H9 (cell line): ENCODE measurements at regions not wholly inside any gene's neighbourhood (a gene's known extent, or its start where the extent isn't known, plus 50 kb on each side); places are given as distances from the start of the nearest gene placed in this dataset.

Experiments used
- DNase-seq: peaks from one replicate; pipeline ENCODE4 v3.0.0-alpha.2; 2017
- H2AFZ ChIP-seq: one replicate; pipeline ENCODE4 v1.6.1; 2013; ENCODE audit warnings: mild to moderate bottlenecking, low read length, control low read depth, moderate library complexity
- H2AK5ac ChIP-seq: 2 replicates; pipeline ENCODE4 v1.6.1; 2013; ENCODE audit warnings: low read length, control low read depth, mixed read lengths; ENCODE audit not compliant: insufficient read length
- H2BK120ac ChIP-seq: one replicate; pipeline ENCODE4 v1.6.1; 2013; ENCODE audit warnings: low read depth, mild to moderate bottlenecking, low read length, control low read depth, inconsistent platforms; ENCODE audit not compliant: poor library complexity, severe bottlenecking
- H2BK12ac ChIP-seq: 2 replicates; pipeline ENCODE4 v1.6.1; 2013; ENCODE audit warnings: low read length, control low read depth, mixed read lengths, low read depth; ENCODE audit not compliant: insufficient read length
- H2BK15ac ChIP-seq: 2 replicates; pipeline ENCODE4 v1.6.1; 2013; ENCODE audit warnings: low read depth, low read length, control low read depth
- H2BK20ac ChIP-seq: one replicate; pipeline ENCODE4 v1.6.1; 2013; ENCODE audit warnings: low read depth, mild to moderate bottlenecking, low read length, control low read depth, inconsistent platforms; ENCODE audit not compliant: poor library complexity, severe bottlenecking
- H2BK5ac ChIP-seq: 2 replicates; pipeline ENCODE4 v1.6.1; 2013; ENCODE audit warnings: low read length, control low read depth, mixed read lengths; ENCODE audit not compliant: insufficient read length
- H3K14ac ChIP-seq: 2 replicates; pipeline ENCODE4 v1.6.1; 2013; ENCODE audit warnings: low read length, control low read depth; ENCODE audit not compliant: insufficient read depth
- H3K18ac ChIP-seq: 2 replicates; pipeline ENCODE4 v1.6.1; 2013; ENCODE audit warnings: low read depth, mild to moderate bottlenecking, mixed read lengths, low read length, control low read depth; ENCODE audit not compliant: insufficient read length
- H3K23ac ChIP-seq: 2 replicates; pipeline ENCODE4 v1.6.1; 2013; ENCODE audit warnings: low read length, control low read depth, mixed read lengths, low read depth; ENCODE audit not compliant: insufficient read length
- H3K23me2 ChIP-seq: 2 replicates; pipeline ENCODE4 v1.6.1; 2013; ENCODE audit warnings: low read depth, mild to moderate bottlenecking, mixed read lengths, low read length, control low read depth; ENCODE audit not compliant: insufficient read length, poor library complexity, severe bottlenecking
- H3K27ac ChIP-seq: 2 replicates; pipeline ENCODE4 v1.5.1; 2013; ENCODE audit warnings: low read length, control low read depth, mixed read lengths, low read depth; ENCODE audit not compliant: insufficient read length
- H3K27me3 ChIP-seq: 2 replicates; pipeline ENCODE4 v1.6.1; 2013; ENCODE audit warnings: low read length, control low read depth, inconsistent platforms; ENCODE audit not compliant: insufficient read depth
- H3K4ac ChIP-seq: 2 replicates; pipeline ENCODE4 v1.6.1; 2013; ENCODE audit warnings: low read depth, mild to moderate bottlenecking, control low read depth, inconsistent platforms, low read length, moderate library complexity
- H3K4me1 ChIP-seq: 2 replicates; pipeline ENCODE4 v1.6.1; 2013; ENCODE audit warnings: low read length, control low read depth, inconsistent platforms; ENCODE audit not compliant: insufficient read depth
- H3K4me2 ChIP-seq: 2 replicates; pipeline ENCODE4 v1.6.1; 2013; ENCODE audit warnings: low read length, control low read depth, mixed read lengths; ENCODE audit not compliant: insufficient read length, insufficient read depth
- H3K56ac ChIP-seq: 2 replicates; pipeline ENCODE4 v1.6.1; 2013; ENCODE audit warnings: low read depth, mild to moderate bottlenecking, mixed read lengths, low read length, control low read depth; ENCODE audit not compliant: insufficient read length
- H3K79me1 ChIP-seq: 2 replicates; pipeline ENCODE4 v1.6.1; 2013; ENCODE audit warnings: low read depth, mild to moderate bottlenecking, moderate library complexity, low read length, control low read depth, inconsistent platforms; ENCODE audit not compliant: insufficient read depth, poor library complexity, severe bottlenecking
- H3K79me2 ChIP-seq: 2 replicates; pipeline ENCODE4 v1.6.1; 2013; ENCODE audit warnings: low read length, control low read depth, inconsistent platforms; ENCODE audit not compliant: insufficient read depth
- H3K9ac ChIP-seq: 2 replicates; pipeline ENCODE4 v1.6.1; 2013; ENCODE audit warnings: low read length, control low read depth, mixed read lengths; ENCODE audit not compliant: insufficient read length; ENCODE audit errors: extremely low read depth
- H3K9me3 ChIP-seq: one replicate; pipeline ENCODE4 v1.6.1; 2013; ENCODE audit warnings: low read depth, low read length, inconsistent platforms; ENCODE audit not compliant: control insufficient read depth
- H3T11ph ChIP-seq: one replicate; pipeline ENCODE4 v1.6.1; 2013; ENCODE audit warnings: mild to moderate bottlenecking, low read length, control low read depth, inconsistent platforms
- H4K20me1 ChIP-seq: one replicate; pipeline ENCODE4 v1.6.1; 2013; ENCODE audit not compliant: control insufficient read depth, insufficient read length, insufficient read depth
- H4K5ac ChIP-seq: 2 replicates; pipeline ENCODE4 v1.6.1; 2013; ENCODE audit warnings: low read depth, mild to moderate bottlenecking, mixed read lengths, low read length, control low read depth; ENCODE audit not compliant: insufficient read length
- H4K8ac ChIP-seq: replicated peaks from 2 replicates; pipeline ENCODE4 v1.6.1; 2013; ENCODE audit warnings: low read length, control low read depth, mixed read lengths, low read depth; ENCODE audit not compliant: insufficient read length
- H4K91ac ChIP-seq: 2 replicates; pipeline ENCODE4 v1.6.1; 2013; ENCODE audit warnings: low read depth, mild to moderate bottlenecking, moderate library complexity, mixed read lengths, low read length, control low read depth; ENCODE audit not compliant: insufficient read length
- H3K27ac Mint-ChIP-seq, 3 experiments: 2 replicates in 2 of 3; 3 replicates in 1 of 3; pipeline ENCODE4 v1.8.0; 2020 to 2021; ENCODE audit warnings: mixed read lengths in 3 of 3, mild to moderate bottlenecking in 1 of 3, moderate library complexity in 1 of 3
- H3K27me3 Mint-ChIP-seq: 2 replicates; pipeline ENCODE4 v1.8.0; 2021; ENCODE audit warnings: low read depth, mild to moderate bottlenecking, moderate library complexity, mixed read lengths
- H3K36me3 Mint-ChIP-seq, 3 experiments: 2 replicates in 2 of 3; 3 replicates in 1 of 3; pipeline ENCODE4 v1.8.0; 2020 to 2021; ENCODE audit warnings: low read depth in 3 of 3, mixed read lengths in 3 of 3; ENCODE audit not compliant: insufficient read depth in 1 of 3
- H3K4me1 Mint-ChIP-seq, 2 experiments: 2 replicates each; pipeline ENCODE4 v1.8.0; 2020; ENCODE audit warnings: mixed read lengths in 2 of 2
- H3K4me3 Mint-ChIP-seq, 2 experiments: 2 replicates in 1 of 2; 3 replicates in 1 of 2; pipeline ENCODE4 v1.8.0; 2020 to 2021; ENCODE audit warnings: mild to moderate bottlenecking in 2 of 2, mixed read lengths in 2 of 2, moderate library complexity in 1 of 2
- H3K9me3 Mint-ChIP-seq, 2 experiments: 2 replicates in 1 of 2; 3 replicates in 1 of 2; pipeline ENCODE4 v1.8.0; 2020; ENCODE audit warnings: mild to moderate bottlenecking in 2 of 2, mixed read lengths in 2 of 2, moderate library complexity in 1 of 2
- WGBS: extraction: QIAGEN DNeasy Blood & Tissue Kit; methylation state at CpG from one replicate; pipeline ENCODE4 v1.1.7; 2013; ENCODE audit warnings: missing lambda C conversion rate, low lambda C conversion rate, mixed read lengths; ENCODE audit not compliant: insufficient read length; ENCODE audit errors: extremely low coverage; 5-methylcytosine and 5-hydroxymethylcytosine counted together
- TF ChIP-seq, protein P1 (sequence below): fragments of 200-600 bp; sonication (generic); conservative IDR thresholded peaks from 3 replicates; pipeline ENCODE4 v1.8.0; 2021; ENCODE audit warnings: antibody characterized with exemption, mild to moderate bottlenecking

DNA sequence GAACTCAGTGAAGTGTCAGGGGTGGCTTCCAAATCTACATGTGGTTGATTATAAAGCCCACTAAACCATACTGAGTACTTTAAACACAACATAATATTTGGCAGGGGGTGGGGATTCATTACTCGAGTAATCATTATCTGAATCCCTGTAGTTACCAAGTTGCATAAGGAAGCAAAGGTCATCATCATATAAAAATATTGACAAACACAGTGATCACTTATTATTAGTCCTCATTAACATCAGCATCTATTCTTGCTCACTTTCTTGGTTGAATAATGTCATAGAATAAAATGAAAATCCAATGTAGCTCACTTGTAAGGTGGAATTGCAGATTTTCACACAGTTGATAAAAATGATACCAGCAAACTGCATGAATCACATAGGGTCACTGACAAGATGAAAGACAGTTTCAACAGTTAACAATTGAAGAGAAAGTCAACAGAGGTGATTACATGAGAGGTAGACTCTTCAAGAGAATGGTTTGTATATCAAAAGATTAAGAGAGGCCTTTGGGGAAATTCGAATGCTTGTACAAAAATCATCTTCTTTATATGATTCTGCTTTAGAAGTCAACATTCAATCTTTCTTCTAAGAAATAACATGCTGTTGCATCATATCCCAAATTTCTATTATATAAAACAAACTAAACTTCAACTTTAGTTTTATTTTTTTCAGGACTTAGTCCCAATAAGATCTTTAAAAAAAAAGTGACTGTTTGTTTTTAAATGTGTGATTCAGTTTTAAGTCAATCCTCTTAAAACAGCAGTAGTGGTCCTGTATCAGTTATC, 185.5 kb upstream of the KLF14 start:
- Histone ChIP-seq H4K5ac (no peak overlapping the region), H3K9me3 (no peaks in the 10 kb centered on the region), H2AK5ac (no peak overlapping the region), H2BK12ac (no peak overlapping the region), H4K20me1 (no peaks in the 10 kb centered on the region), H2BK5ac (no peak overlapping the region), H2AFZ (no peak overlapping the region), H2BK20ac (no peak overlapping the region), H3K4me2 (no peak overlapping the region), H3K18ac (no peak overlapping the region), H4K91ac (no peak overlapping the region), H3K23ac (no peak overlapping the region), H4K8ac (no peak overlapping the region), H2BK15ac (no peak overlapping the region), H3K4me1 (peaks cover 4% of the 10 kb centered on the region; the same call in 1 of the 2 replicates), H3K79me1 (no peaks in the 10 kb centered on the region), H3K23me2 (no peaks in the 10 kb centered on the region), H3K79me2 (no peaks in the 10 kb centered on the region), H3K27me3 (no peaks in the 10 kb centered on the region), H2BK120ac (no peak overlapping the region), H3K9ac (no peak overlapping the region), H3K4ac (no peak overlapping the region), H3K27ac (no peak overlapping the region), H3K14ac (no peak overlapping the region), H3T11ph (no peak overlapping the region), H3K56ac (no peak overlapping the region)
- no peaks in the 10 kb centered on the region for H3K36me3 Mint-ChIP-seq
- H3K9me3 Mint-ChIP-seq: no peaks in the 10 kb centered on the region
- H3K27ac Mint-ChIP-seq: no peak overlapping the region; a peak in 1 of 7 replicates
- no CpG with 5 or more reads among the region's 2 CpGs for WGBS
- no peak overlapping the region for H3K4me3 Mint-ChIP-seq
- TF ChIP-seq, protein P1, sequence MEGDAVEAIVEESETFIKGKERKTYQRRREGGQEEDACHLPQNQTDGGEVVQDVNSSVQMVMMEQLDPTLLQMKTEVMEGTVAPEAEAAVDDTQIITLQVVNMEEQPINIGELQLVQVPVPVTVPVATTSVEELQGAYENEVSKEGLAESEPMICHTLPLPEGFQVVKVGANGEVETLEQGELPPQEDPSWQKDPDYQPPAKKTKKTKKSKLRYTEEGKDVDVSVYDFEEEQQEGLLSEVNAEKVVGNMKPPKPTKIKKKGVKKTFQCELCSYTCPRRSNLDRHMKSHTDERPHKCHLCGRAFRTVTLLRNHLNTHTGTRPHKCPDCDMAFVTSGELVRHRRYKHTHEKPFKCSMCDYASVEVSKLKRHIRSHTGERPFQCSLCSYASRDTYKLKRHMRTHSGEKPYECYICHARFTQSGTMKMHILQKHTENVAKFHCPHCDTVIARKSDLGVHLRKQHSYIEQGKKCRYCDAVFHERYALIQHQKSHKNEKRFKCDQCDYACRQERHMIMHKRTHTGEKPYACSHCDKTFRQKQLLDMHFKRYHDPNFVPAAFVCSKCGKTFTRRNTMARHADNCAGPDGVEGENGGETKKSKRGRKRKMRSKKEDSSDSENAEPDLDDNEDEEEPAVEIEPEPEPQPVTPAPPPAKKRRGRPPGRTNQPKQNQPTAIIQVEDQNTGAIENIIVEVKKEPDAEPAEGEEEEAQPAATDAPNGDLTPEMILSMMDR: no peak
- DNase-seq: no peak
- peaks cover 40 to 45% of the 10 kb centered on the region in 2 experiments for H3K4me1 Mint-ChIP-seq
- H3K27me3 Mint-ChIP-seq: no peaks in the 10 kb centered on the region
